Retinal pigment epithelial cell (primary cell): ENCODE measurements at regions not wholly inside any gene's neighbourhood (a gene's known extent, or its start where the extent isn't known, plus 50 kb on each side); places are given as distances from the start of the nearest gene placed in this dataset.

Source experiments
- DNase-seq: peaks from one replicate; pipeline ENCODE4 v3.0.0-alpha.2; 2010; ENCODE audit warnings: low read depth
- H3K4me3 ChIP-seq: 2 replicates; pipeline ENCODE4 v1.5.1; 2011; ENCODE audit warnings: mild to moderate bottlenecking, low read length, control low read depth, moderate library complexity
- TF ChIP-seq, protein P1 (sequence below): conservative IDR thresholded peaks from 2 replicates; pipeline ENCODE4 v1.5.1; 2011; ENCODE audit warnings: low read depth, low read length, control low read depth, inconsistent platforms

DNA sequence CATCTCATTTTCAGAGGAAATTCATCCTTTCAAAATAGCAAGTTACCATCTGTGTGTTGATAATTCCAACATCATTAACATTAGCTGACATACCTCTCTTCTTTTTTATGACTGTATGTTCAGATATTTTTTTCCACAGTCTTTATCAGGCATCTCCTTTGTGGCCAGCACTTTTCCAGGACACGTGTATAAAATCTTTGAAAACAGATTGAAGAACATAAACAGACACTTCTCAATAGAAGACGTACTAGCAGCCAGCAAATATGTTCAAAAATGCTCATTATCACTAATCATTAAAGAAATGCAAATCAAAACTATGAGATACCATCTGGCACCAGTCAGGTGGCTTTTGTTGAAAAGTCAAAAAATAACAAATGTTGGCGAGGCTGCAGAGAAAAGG, 734.3 kb downstream of the SEMA5A start:
- TF ChIP-seq, protein P1, sequence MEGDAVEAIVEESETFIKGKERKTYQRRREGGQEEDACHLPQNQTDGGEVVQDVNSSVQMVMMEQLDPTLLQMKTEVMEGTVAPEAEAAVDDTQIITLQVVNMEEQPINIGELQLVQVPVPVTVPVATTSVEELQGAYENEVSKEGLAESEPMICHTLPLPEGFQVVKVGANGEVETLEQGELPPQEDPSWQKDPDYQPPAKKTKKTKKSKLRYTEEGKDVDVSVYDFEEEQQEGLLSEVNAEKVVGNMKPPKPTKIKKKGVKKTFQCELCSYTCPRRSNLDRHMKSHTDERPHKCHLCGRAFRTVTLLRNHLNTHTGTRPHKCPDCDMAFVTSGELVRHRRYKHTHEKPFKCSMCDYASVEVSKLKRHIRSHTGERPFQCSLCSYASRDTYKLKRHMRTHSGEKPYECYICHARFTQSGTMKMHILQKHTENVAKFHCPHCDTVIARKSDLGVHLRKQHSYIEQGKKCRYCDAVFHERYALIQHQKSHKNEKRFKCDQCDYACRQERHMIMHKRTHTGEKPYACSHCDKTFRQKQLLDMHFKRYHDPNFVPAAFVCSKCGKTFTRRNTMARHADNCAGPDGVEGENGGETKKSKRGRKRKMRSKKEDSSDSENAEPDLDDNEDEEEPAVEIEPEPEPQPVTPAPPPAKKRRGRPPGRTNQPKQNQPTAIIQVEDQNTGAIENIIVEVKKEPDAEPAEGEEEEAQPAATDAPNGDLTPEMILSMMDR: no peak
- no peak overlapping the region for H3K4me3 ChIP-seq
- no peak for DNase-seq

- no peak overlapping the region for H3K4me3 ChIP-seq
- DNase-seq: no peak
- TF ChIP-seq, protein P1: no peak
These were observed 732.7 kb downstream of the SEMA5A start for GRCh38 chr5:8813180-8813579.

DNA sequence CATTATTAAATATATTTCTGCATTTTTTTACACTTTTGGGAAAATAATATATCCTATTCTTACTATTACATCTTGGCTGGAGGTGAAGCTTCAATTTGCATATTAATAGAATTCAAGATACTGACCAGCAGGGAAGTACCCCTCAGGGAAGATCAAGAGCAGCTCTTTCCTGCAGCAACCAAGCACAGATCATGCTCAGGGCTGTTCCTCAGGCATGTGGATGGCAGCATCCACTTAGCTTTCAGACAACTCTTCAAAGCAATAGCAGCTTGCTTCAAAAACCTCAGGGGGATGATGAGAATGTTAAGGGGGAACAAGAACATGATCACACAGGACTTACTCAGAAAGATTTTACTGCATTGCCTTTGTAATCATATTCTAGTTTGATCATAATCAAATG, 731.8 kb downstream of the SEMA5A start:
- no peak for DNase-seq
- TF ChIP-seq, protein P1: no peak
- no peak overlapping the region for H3K4me3 ChIP-seq

DNA sequence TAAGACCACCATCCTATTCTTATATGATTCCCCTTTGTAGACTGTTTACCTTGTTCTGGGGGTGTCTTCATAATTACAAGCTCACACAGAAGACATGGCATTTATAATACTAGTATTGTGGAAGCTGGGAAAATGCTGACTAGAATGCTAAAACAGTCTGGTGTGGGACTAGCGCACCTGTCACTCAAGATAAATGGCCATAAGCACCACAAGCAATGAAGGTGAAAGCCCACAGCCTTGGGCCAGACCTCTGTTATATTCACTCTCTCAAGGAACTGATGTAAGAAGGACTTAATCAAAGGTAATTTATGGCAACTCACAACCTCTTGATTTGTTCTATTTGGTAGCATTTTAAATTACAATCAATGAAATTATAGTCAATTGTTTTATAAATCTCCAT, 721.5 kb downstream of the SEMA5A start:
- H3K4me3 ChIP-seq: no peak overlapping the region
- DNase-seq: no peak
- TF ChIP-seq, protein P1: no peak

DNA sequence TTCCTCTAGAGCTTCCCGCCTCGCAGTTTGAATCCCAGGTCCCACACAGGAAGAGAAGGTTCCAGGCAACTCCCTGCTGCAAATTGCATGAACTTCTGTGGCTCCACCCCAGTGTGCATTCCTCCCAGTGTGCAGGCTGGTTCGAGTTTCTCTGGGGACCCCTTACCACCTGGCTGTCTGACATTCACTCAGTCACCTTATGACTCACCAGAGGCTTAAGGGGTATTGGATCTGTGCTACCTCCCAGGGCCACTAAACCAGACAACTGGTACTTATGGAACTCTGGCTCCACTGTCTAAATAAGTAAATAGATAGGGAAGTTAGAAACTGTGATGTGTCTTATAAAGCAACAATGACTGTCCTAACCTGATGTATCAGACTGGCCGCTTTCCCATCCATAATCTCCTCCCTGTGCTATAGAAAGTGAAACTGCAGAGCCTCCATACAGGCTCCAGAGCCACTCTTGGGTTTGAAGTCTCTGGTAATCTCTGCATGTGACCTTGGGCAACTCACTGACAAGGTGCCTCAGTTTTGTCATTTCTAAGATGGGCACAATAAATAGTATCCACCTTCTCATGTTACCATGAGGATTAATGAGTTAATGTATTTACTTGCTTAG, 720.6 kb downstream of the SEMA5A start:
- DNase-seq: no peak
- TF ChIP-seq, protein P1: no peak
- no peak overlapping the region for H3K4me3 ChIP-seq

GRCh38 chr5:8826508-8826907, 719.4 kb downstream of the SEMA5A start:
- H3K4me3 ChIP-seq: no peak overlapping the region
- TF ChIP-seq, protein P1: no peak
- DNase-seq: no peak

- TF ChIP-seq, protein P1: no peak
- no peak overlapping the region for H3K4me3 ChIP-seq
- DNase-seq: no peak
These were observed 718.2 kb downstream of the SEMA5A start for GRCh38 chr5:8827696-8828095.
